Coronary artery (tissue), 2 donors: ENCODE measurements at regions not wholly inside any gene's neighbourhood (a gene's known extent, or its start where the extent isn't known, plus 50 kb on each side); places are given as distances from the start of the nearest gene placed in this dataset.

ENCODE experiments used
- DNase-seq: peaks from one replicate; pipeline ENCODE4 v3.0.0-alpha.2; 2017; ENCODE audit warnings: low spot score
- H3K27ac ChIP-seq, 2 donors: fragments of 200-600 bp; sonication (generic); one replicate each; pipeline ENCODE4 v1.5.1; 2016 to 2019
- H3K4me3 ChIP-seq: fragments of 200-600 bp; sonication (generic); 2 replicates; pipeline ENCODE4 v1.5.1; 2016; ENCODE audit warnings: mild to moderate bottlenecking, moderate library complexity
- TF ChIP-seq, protein P1 (sequence below): fragments of 200-600 bp; sonication (generic); IDR thresholded peaks from one replicate; pipeline ENCODE4 v1.5.1; 2019; ENCODE audit warnings: antibody characterized with exemption

DNA sequence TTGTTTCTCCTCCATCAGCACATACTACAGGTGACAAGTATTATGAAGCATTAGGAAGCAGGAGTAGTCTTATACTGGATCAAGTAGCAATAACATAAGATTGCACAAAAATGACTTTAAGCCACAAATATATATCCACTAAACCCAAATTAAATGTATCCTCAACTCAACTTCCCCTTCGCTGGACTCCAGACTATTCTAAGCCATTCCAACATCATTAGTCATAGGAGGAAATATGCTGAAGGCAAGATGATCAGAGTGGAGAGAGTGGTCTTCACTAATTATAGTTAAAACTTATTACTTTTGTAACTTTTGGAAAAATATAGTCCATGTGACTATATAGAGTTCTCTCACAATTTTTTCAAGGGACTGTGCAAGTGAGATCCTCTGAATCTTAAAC, 390.7 kb upstream of the ZP4 start:
- DNase-seq = no peak
- TF ChIP-seq, protein P1, sequence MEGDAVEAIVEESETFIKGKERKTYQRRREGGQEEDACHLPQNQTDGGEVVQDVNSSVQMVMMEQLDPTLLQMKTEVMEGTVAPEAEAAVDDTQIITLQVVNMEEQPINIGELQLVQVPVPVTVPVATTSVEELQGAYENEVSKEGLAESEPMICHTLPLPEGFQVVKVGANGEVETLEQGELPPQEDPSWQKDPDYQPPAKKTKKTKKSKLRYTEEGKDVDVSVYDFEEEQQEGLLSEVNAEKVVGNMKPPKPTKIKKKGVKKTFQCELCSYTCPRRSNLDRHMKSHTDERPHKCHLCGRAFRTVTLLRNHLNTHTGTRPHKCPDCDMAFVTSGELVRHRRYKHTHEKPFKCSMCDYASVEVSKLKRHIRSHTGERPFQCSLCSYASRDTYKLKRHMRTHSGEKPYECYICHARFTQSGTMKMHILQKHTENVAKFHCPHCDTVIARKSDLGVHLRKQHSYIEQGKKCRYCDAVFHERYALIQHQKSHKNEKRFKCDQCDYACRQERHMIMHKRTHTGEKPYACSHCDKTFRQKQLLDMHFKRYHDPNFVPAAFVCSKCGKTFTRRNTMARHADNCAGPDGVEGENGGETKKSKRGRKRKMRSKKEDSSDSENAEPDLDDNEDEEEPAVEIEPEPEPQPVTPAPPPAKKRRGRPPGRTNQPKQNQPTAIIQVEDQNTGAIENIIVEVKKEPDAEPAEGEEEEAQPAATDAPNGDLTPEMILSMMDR = no peak
- H3K27ac ChIP-seq = no peak overlapping the region
- no peak overlapping the region for H3K4me3 ChIP-seq

DNA sequence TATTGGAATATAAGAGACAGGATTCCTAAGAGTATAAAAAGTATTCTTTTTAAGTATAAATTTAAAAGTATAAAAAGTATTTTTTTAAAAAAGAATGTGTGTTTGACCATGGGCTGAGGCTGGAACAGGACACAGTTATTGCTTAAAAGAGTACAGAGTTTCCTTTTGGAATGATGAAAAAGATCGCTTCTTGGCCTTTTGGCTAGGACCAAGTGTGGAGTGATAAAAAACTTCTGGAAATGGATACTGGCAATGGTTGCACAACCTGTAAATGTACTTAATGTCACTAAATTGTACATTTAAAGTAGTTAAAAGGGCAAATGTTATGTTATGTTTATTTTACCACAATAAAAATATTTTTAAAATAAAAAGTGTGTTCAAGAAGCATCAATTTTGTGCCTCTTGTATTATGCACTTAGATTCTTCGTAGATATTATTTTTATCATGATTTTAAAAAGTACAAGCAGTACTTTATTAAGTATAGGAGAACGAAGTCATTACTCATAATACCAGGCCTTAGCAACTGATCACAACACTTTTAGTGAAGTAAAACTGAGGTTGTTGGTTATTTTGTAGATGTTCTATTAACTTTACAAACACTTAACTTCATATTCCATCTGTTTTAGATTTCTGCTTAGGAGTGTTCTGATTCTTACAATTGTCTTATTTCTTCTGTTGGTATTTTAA, 389.1 kb upstream of the ZP4 start:
- Histone ChIP-seq H3K4me3 (no peak overlapping the region), H3K27ac (no peak overlapping the region)
- TF ChIP-seq, protein P1 = no peak
- DNase-seq = no peak

DNA sequence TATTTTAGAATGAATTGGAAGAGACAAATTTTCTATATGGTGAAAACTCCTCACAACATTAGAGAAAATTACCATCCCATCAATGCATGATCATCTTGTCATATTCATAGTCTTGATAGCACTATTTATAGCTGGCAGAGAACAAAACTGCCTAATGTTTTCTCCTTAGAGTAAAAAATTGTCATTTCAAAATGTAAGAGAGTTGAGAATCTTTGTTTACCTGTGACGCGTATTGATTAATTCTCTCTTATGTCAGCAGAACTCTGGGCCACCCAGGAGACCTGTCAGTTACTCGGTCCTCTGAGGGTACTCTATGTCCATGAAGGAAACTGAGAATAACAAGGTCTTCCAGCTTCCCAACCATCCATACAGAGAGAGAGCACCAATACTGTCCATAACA, 381.4 kb upstream of the ZP4 start:
- Histone ChIP-seq H3K4me3 (no peak overlapping the region), H3K27ac (no peak overlapping the region)
- DNase-seq = no peak
- TF ChIP-seq, protein P1 = no peak

DNA sequence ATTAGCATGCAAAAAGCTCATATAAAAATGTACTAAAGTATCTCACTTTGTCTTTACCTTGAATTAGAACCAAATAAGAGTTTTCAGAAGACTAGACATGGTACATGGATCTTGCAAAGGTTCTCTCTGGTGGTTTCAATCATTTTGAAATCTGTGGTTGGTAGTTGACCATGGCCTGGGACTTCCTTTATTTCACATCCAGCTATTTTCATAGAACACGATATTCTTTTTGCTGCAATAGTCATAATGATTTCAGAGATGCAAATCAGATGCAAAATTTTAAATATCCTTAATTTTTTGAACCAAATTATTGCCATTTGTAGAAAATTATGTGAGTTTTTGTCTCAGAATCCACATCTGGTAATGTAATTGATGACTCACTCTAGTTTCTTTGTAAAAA, 375.1 kb upstream of the ZP4 start:
- Histone ChIP-seq H3K4me3 (no peak overlapping the region), H3K27ac (no peak overlapping the region)
- TF ChIP-seq, protein P1 = no peak
- DNase-seq = no peak

DNA sequence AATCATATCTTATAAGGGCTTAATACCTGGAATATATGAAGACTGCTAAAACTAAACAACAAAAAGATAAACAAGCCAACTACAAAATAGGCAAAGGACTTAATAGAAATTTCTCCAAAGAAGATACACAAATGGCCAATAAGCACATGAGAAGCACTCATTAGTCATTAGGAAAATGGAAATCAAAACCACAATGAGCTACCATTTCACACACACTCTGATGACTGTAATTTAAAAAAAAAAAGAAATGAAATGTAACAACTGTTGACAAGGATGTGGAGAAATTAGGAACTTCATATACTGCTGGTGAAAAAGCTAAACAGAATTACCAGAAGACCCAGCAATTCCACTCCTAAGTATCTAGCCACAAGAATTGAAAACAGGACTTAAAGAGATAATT, 374.2 kb upstream of the ZP4 start:
- TF ChIP-seq, protein P1 = no peak
- no peak overlapping the region for H3K27ac ChIP-seq
- H3K4me3 ChIP-seq = no peak overlapping the region
- no peak for DNase-seq

DNA sequence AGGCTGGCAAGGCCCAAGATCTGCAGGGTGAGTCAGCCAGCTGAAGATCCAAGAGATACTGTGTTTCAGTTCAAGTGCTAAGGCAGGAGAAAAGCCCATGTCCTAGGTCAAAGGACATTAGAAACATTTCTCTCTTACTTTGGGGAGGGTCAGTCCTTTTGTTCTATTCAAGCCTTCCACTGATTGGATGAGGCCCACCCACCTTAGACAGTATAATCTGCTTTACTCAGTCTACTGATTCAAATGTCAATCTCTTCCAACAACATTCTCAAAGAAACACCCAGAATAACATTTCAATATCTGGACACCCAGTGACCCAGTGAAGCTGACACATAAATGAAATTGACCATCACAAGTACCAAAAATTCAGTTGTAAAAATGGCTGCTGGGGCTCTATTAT, 367.8 kb upstream of the ZP4 start:
- DNase-seq = no peak
- H3K4me3 ChIP-seq = no peak overlapping the region
- TF ChIP-seq, protein P1 = no peak
- no peak overlapping the region for H3K27ac ChIP-seq

DNA sequence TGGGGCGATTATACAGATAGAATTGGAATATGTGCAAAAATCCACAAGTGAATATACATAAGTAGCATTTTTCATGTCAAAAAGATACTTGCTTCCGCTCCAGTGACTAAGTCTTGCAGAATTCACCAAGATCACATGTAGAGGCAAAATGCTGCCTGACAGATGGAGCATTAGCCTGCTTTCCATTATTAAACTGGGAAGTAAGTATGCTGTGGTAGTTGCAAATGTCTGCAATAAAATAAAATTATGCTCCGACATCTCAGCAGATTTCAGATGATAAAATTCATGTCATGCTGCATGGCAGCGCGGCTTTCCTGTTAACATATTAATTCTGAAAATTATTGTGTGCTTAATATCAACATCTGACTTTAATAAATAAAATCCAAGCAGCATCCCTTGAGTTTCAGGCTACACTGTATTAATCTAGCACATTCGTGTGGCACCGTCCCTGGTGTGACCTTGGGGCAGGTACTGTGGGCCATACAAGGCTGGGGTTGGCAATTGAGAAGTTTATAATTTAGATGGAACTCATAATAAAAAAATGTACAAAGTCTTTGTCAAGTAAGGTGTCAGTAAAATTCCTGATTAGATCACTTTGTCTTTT, 366.4 kb upstream of the ZP4 start:
- no peak overlapping the region for H3K27ac ChIP-seq
- no peak for DNase-seq
- TF ChIP-seq, protein P1 = no peak
- no peak overlapping the region for H3K4me3 ChIP-seq
